HCT116 (cell line): ENCODE measurements at regions not wholly inside any gene's neighbourhood (a gene's known extent, or its start where the extent isn't known, plus 50 kb on each side); places are given as distances from the start of the nearest gene placed in this dataset.

Experiments used
- ATAC-seq: fragments of 200-7000 bp; cut with Tn5 transposase; 2 replicates; pipeline ENCODE4 v1.9.1; 2020; ENCODE audit warnings: mild to moderate bottlenecking, moderate library complexity
- BruUV-seq: library from RNA; stranded (reverse); fragments of 400-500 nt; replicated peaks from 2 replicates; lab custom pipeline; 2021; lab: Mats Ljungman, UMichigan
- CTCF ChIA-PET: fragments of 300-600 bp; sonication (Branson Sonifier 250); formaldehyde crosslinking; loops from one replicate; lab custom pipeline; 2021; ENCODE audit warnings: antibody characterized with exemption; lab: Charles Lee
- POLR2A ChIA-PET: fragments of 300-600, 350-600 bp; sonication (Branson Sonifier 250); formaldehyde crosslinking; loops from one replicate; lab custom pipeline; 2021; ENCODE audit warnings: antibody characterized with exemption; lab: Charles Lee
- RAD21 ChIA-PET, 2 experiments: fragments of 300-600 bp; sonication (Branson Sonifier 250); formaldehyde crosslinking; loops; one replicate each; lab custom pipeline; 2023; ENCODE audit warnings: low total read pairs in 2 of 2; ENCODE audit not compliant: uncharacterized antibody in 2 of 2, unreplicated experiment in 2 of 2, low non-redundant PET in 1 of 2; lab: Charles Lee
- DNase-seq: peaks from one replicate; pipeline ENCODE4 v3.0.0-alpha.2; 2010; ENCODE audit warnings: low read depth, low spot score
- H2AFZ ChIP-seq: fragments of 200-600 bp; shearing (Covaris generic), sonication (generic); 2 replicates; pipeline ENCODE4 v1.6.1; 2017; ENCODE audit warnings: low read depth, mixed run types, mixed read lengths, antibody characterized with exemption, low read length; ENCODE audit not compliant: poor library complexity, severe bottlenecking
- H3K27ac ChIP-seq: 2 replicates; pipeline ENCODE4 v1.5.1; 2012; ENCODE audit warnings: low read depth, low read length
- H3K27me3 ChIP-seq: fragments of 200-600 bp; sonication (generic); 2 replicates; pipeline ENCODE4 v1.6.1; 2016; ENCODE audit warnings: mixed run types, low read length, mixed read lengths; ENCODE audit not compliant: insufficient read depth
- H3K36me3 ChIP-seq, 2 experiments: fragments of 200-500 bp in 1 of 2; fragments of 200-600 bp in 1 of 2; sonication (Bioruptor generic) in 1 of 2; sonication (generic) in 1 of 2; 2 replicates each; pipeline versions ENCODE4 v1.5.1 to v1.6.1; 2014 to 2016; ENCODE audit warnings: low read length in 2 of 2, inconsistent platforms in 1 of 2, mixed read lengths in 1 of 2, mixed run types in 1 of 2; ENCODE audit not compliant: insufficient read depth in 2 of 2, control insufficient read depth in 1 of 2
- H3K4me1 ChIP-seq, 2 experiments: fragments of 200-600 bp in 1 of 2; sonication (generic) in 1 of 2; 2 replicates each; pipeline versions ENCODE4 v1.5.1 to v1.6.1; 2012 to 2017; ENCODE audit warnings: low read length in 2 of 2, inconsistent platforms in 1 of 2, mild to moderate bottlenecking in 1 of 2, mixed read lengths in 1 of 2, mixed run types in 1 of 2, moderate library complexity in 1 of 2; ENCODE audit not compliant: insufficient read depth in 2 of 2, control insufficient read depth in 1 of 2
- H3K4me2 ChIP-seq: fragments of 200-600 bp; sonication (generic); 2 replicates; pipeline ENCODE4 v1.6.1; 2017; ENCODE audit warnings: mixed run types, low read length, mixed read lengths
- H3K4me3 ChIP-seq, 2 experiments: fragments of 200-600 bp in 1 of 2; sonication (generic) in 1 of 2; replicated peaks in 1 of 2; 2 replicates each; pipeline ENCODE4 v1.5.1; 2011 to 2016; ENCODE audit warnings: low read length in 2 of 2, control low read depth in 1 of 2, low read depth in 1 of 2, mild to moderate bottlenecking in 1 of 2, mixed read lengths in 1 of 2, mixed run types in 1 of 2
- H3K79me2 ChIP-seq: fragments of 200-600 bp; sonication (generic); 2 replicates; pipeline ENCODE4 v1.6.1; 2017; ENCODE audit warnings: mild to moderate bottlenecking, mixed run types, low read length, moderate library complexity, mixed read lengths; ENCODE audit not compliant: insufficient read depth
- H3K9ac ChIP-seq: fragments of 200-600 bp; sonication (generic); 2 replicates; pipeline ENCODE4 v1.6.1; 2016; ENCODE audit warnings: low read length, mixed read lengths
- H3K9me2 ChIP-seq: fragments of 200-600 bp; sonication (generic), shearing (Covaris generic); 2 replicates; pipeline ENCODE4 v1.6.1; 2017; ENCODE audit warnings: mixed run types, mild to moderate bottlenecking, moderate library complexity; ENCODE audit not compliant: insufficient read depth
- H3K9me3 ChIP-seq, 2 experiments: fragments of 200-500 bp in 1 of 2; fragments of 200-600 bp in 1 of 2; sonication (Bioruptor generic) in 1 of 2; sonication (generic) in 1 of 2; 2 replicates each; pipeline ENCODE4 v1.6.1; 2014 to 2017; ENCODE audit warnings: low read length in 2 of 2, mixed read lengths in 2 of 2, inconsistent platforms in 1 of 2, low read depth in 1 of 2, mild to moderate bottlenecking in 1 of 2, mixed run types in 1 of 2, moderate library complexity in 1 of 2; ENCODE audit not compliant: control insufficient read depth in 1 of 2, insufficient read depth in 1 of 2
- H4K20me1 ChIP-seq: fragments of 200-600 bp; sonication (generic), shearing (Covaris generic); 2 replicates; pipeline ENCODE4 v1.6.1; 2017; ENCODE audit warnings: mixed run types, mild to moderate bottlenecking, moderate library complexity; ENCODE audit not compliant: insufficient read depth
- EGR1 ChIP-seq: IDR thresholded peaks from 2 replicates; pipeline ENCODE4 v1.6.1; 2012; ENCODE audit warnings: low read depth
- FOSL1 ChIP-seq: IDR thresholded peaks from 2 replicates; pipeline ENCODE4 v1.6.1; 2012; ENCODE audit warnings: low read depth
- POLR2A ChIP-seq: IDR thresholded peaks from 2 replicates; pipeline ENCODE4 v1.7.0; 2011; ENCODE audit warnings: borderline replicate concordance; ENCODE audit not compliant: insufficient read depth, insufficient read length; ENCODE audit errors: extremely low read depth
- RAD21 ChIP-seq: IDR thresholded peaks from 2 replicates; pipeline ENCODE4 v1.6.1; 2012; ENCODE audit warnings: low read depth, mild to moderate bottlenecking
- SIN3A ChIP-seq: IDR thresholded peaks from 2 replicates; pipeline ENCODE4 v1.6.1; 2012; ENCODE audit warnings: low read depth
- YY1 ChIP-seq: IDR thresholded peaks from 2 replicates; pipeline ENCODE4 v1.6.1; 2011; ENCODE audit warnings: low read length, low read depth, moderate library complexity, mild to moderate bottlenecking; ENCODE audit not compliant: insufficient replicate concordance; ENCODE audit errors: extremely low read depth
- intact Hi-C: fragments of 100-400 bp; cut with micrococcal nuclease; formaldehyde crosslinking; loops from 2 replicates; pipeline ENCODE4 v1.10.0; 2022

- ATAC-seq = no peak
- Histone ChIP-seq H3K4me3 (no peak overlapping the region), H3K4me2 (no peak overlapping the region), H3K36me3 (no peaks in the 10 kb centered on the region), H3K79me2 (no peaks in the 10 kb centered on the region), H3K9me2 (no peaks in the 10 kb centered on the region), H4K20me1 (no peaks in the 10 kb centered on the region), H3K27me3 (no peaks in the 10 kb centered on the region), H3K27ac (no peak overlapping the region), H3K4me1 (peaks cover 11 to 14% of the 10 kb centered on the region in 2 experiments; a peak in 2 of 4 replicates)
- intact Hi-C loops = no loop called here
- RAD21 ChIA-PET = no interaction called here
- TF ChIP-seq YY1 (no peak), FOSL1 (no peak)
- TF ChIP-seq, all 23 proteins: peak for 0
- Histone ChIP-seq H3K9ac (no peak overlapping the region), H3K9me3 (no peaks in the 10 kb centered on the region), H2AFZ (no peak overlapping the region)
- ChIA-PET POLR2A (interaction anchor here (0.8 kb wide), 1 partner anchor 9 kb away, joined by 3 read pairs; no protein-coding TSS in a partner anchor), CTCF (no interaction called here)
- no TSS peak for BruUV-seq
- no peak for DNase-seq
These were observed 446.6 kb downstream of the IRS1 start for GRCh38 chr2:226352941-226353560.

- H3K4me2 ChIP-seq = no peak overlapping the region
- POLR2A ChIA-PET = no interaction called here
- intact Hi-C loops = no loop called here
- no peak for DNase-seq
- H3K4me3 ChIP-seq = no peak overlapping the region
- ATAC-seq = no peak
- no peak overlapping the region for H2AFZ ChIP-seq
- H3K9me3 ChIP-seq = no peaks in the 10 kb centered on the region
- TF ChIP-seq EGR1 (no peak), POLR2A (no peak), RAD21 (no peak), SIN3A (no peak)
- no peaks in the 10 kb centered on the region for H3K27me3 ChIP-seq
- H3K9me2 ChIP-seq = no peaks in the 10 kb centered on the region
- no peak overlapping the region for H3K27ac ChIP-seq
- peaks cover 11 to 14% of the 10 kb centered on the region in 2 experiments; a peak in 2 of 4 replicates for H3K4me1 ChIP-seq
- H3K36me3 ChIP-seq = no peaks in the 10 kb centered on the region
- CTCF ChIA-PET = no interaction called here
- H3K79me2 ChIP-seq = no peaks in the 10 kb centered on the region
- H3K9ac ChIP-seq = no peak overlapping the region
- H4K20me1 ChIP-seq = no peaks in the 10 kb centered on the region
- RAD21 ChIA-PET = no interaction called here
- no TSS peak for BruUV-seq
These were observed 447.9 kb downstream of the IRS1 start for GRCh38 chr2:226351711-226352110.
